Stimulated activated CD8-positive, alpha-beta memory T cell treated with anti-CD3 and anti-CD28 coated beads, Interleukin-4, amount 100 ng/mL, for 4 hours (primary cell): ENCODE measurements at regions not wholly inside any gene's neighbourhood (a gene's known extent, or its start where the extent isn't known, plus 50 kb on each side); places are given as distances from the start of the nearest gene placed in this dataset.

ENCODE experiments used
- DNase-seq, 2 donors: peaks; one replicate each; pipeline ENCODE4 v3.0.0-alpha.2; 2020; ENCODE audit warnings: low read depth in 2 of 2, low spot score in 1 of 2

GRCh38 chr2:144948205-144948855 lies 428.4 kb upstream of the ZEB2 start:
- DNase-seq = no peak

GRCh38 chr2:144947709-144948037 lies 427.8 kb upstream of the ZEB2 start:
- DNase-seq = no peak

DNA sequence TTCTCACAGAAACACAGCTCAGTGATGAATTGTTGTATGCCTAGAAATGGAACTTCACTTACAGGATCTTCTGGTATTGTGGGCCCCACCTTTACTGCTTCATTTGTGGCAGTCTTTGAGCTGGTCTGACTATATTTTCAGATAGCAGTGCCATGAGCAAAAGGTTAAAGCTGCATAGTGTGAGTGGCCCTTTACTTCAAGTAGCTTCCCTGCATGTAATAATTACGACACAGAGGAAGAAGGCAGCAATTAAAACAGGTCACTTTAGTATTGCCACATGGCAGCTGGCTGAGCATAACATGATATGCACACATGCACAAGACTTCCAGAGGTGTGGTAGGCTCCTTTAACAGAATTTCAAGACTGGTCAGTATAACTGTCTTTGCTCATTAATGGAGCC lies 426.3 kb upstream of the ZEB2 start:
- DNase-seq = no peak

GRCh38 chr2:144944546-144945220 lies 424.8 kb upstream of the ZEB2 start:
- no peak for DNase-seq

GRCh38 chr2:144943986-144944385 lies 424.1 kb upstream of the ZEB2 start:
- DNase-seq = no peak

DNA sequence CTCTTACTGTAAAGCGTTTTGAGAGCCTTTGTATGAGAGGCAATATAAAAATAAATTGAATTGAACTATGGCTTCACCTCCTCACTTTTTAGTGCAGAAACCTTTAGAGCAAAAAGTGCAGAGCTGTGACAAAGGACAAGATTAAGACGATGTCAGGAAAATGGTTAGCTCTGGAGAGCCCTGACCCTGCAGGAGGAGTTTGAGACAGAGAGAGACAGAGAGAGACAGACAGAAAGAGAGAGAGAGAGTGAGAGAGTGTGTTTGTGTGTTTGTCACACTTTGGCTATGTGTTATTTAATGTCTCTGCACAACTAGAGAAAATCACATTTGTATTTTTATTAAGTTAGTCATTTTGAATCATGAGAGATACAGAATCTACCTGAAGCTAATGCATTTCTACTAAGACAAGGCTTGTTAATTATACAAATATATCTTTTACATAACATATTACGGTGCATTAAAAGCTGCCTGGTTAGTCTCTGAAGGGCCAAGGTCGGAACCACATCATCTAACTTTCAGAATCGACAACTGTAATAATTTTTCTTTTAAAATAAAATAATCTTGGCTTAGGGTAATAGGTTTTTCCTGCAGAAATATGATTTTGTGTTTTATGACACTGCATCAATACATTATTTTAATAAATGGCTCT lies 423.5 kb upstream of the ZEB2 start:
- no peak for DNase-seq

GRCh38 chr2:144942516-144943256 lies 422.8 kb upstream of the ZEB2 start:
- no peak for DNase-seq

DNA sequence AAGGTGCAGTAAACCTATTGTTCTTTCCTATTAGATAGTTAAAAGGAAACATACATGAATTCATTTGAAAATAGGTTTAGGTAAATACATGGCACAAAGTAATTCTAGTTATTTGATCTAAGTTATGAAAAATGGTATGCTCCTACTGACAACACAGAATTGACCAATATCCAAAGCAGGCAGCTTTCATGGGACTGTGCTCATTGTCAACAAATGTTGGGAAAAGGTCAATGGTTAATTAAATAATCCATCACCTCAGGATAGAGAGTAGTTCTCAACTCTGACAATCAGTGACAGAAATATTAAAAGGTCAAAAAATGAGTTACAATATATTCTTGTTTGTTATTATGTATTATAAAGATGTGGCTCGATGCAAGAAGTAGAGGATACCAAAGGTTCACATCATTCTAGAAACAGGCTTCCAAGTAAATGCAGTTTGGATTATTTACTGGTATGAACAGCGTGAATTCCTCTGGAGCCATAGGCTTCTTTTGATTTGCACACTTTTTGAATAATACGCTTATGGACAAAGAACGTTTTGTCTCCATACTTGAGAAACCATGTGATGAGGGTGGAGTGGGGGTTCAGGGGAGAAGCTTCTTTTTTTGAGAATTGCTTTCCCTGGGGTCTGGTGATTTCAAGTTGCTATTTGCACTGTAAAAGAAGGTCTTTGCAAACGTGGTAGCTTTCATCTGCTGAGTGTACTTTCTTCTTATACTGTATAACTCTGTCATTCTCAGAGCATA lies 422.0 kb upstream of the ZEB2 start:
- DNase-seq = no peak

DNA sequence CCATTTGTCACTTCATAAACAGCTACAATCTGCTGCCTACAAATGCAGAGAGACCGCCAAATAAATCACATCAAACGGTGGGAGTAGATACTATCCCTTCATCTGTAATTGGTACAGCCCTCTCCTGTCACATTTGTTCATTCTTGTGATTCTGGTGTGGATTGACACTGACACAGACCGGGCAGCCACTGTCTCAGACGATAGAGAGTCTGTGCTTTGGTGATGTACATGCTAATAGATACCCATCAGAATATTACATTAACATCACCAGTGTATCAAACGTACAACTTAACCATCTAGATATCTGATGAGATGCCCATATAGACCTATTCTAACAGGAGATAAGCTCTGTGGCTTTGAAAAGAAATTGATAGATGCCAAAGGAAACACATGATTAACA lies 419.7 kb upstream of the ZEB2 start:
- DNase-seq = no peak

GRCh38 chr2:144937910-144938709 lies 418.2 kb upstream of the ZEB2 start:
- DNase-seq = no peak

DNA sequence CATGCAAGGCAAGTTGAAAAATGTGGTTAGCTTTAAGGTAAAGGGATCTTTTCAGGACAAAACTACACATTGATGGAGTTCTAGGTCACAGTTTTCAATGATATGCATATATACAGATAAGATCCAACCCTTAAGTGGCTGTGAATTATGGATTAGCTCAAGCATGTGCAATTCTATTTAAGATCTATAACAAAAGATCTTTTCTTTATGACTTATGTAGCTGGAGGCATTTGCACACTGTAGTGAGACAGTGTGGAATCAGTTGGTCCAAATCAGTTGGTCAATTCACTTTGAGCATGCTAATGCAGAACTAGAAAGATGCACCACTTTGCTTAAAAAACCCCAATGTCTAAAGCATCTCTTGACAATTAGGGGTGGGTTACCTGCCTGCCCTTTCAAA lies 417.1 kb upstream of the ZEB2 start:
- DNase-seq = no peak

- no peak for DNase-seq
Measured at GRCh38 chr2:144936442-144936841, 416.5 kb upstream of the ZEB2 start.

DNA sequence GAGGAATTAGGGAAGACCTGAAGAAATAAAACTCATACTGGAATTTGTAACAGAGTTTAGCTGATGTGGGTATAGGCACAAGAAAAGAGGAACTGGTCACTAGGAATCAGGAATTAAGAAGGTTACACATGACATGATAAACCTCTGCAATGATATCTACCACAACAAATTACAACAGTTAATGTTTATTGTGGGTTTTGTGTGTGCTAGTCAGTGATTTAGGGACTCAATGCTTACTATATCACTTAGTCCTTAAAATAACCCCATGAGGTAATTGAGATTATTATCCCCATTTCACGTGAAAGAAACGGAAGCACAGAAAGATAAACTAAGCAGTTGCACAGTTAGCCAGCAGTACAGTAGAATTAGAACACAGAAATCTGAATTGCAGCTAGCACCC lies 415.8 kb upstream of the ZEB2 start:
- no peak for DNase-seq

GRCh38 chr2:144935191-144935590 lies 415.3 kb upstream of the ZEB2 start:
- no peak for DNase-seq

DNA sequence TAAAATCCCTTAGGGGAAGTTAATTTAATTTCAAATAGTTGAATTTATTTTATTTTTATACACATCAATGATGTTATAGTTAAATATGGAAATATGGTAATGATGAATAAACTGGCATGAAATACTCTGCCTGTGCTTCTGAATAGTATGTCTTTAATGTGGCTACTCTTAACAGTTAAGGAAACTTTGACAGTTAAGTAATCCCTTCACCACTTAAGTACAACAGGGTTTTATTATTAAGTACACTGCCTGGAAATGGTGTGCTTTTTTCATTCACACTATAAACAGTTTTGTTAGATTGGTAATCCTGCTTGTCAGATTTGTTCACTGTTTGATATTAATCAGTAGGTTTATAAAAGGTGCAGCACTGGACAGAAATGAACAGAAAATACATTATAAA lies 412.0 kb upstream of the ZEB2 start:
- no peak for DNase-seq

DNA sequence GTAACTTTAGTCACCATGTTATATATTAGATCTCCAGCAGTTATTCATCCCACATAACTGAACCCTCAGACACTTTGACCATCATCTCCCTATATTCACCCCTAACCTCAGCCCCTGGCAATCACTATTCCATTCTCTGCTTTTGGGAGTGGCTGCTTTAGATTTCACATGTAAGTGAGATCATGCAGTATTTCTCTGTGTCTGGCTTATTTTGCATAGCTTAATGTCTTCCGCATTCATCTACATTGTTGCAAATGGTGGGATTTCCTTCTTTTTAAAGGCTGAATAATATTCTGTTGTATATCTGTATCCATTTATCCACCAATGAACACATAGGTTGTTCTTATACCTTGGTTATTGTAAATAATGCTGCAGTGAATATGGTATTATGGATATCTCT lies 411.6 kb upstream of the ZEB2 start:
- no peak for DNase-seq

DNA sequence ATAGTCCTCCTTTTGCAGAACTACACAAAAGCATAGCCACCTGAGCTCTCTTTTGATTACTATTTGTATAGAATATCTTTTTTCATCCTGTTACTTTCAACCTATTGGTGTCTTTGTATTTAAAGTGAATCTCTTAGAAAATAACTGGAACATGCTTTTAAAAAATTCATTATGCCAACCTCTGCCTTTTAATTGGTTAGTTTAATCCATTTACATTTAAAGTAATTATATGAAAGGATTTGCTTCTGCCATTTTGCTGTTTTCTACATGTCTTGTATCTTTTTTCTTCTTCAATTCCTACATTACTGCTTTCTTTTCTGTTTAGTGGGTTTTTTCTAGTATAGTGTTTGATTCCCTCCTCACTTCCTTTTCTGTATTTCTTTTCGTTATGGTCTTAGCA lies 407.5 kb upstream of the ZEB2 start:
- no peak for DNase-seq

- DNase-seq = no peak
Measured at GRCh38 chr2:144925886-144926285, 406.0 kb upstream of the ZEB2 start.

DNA sequence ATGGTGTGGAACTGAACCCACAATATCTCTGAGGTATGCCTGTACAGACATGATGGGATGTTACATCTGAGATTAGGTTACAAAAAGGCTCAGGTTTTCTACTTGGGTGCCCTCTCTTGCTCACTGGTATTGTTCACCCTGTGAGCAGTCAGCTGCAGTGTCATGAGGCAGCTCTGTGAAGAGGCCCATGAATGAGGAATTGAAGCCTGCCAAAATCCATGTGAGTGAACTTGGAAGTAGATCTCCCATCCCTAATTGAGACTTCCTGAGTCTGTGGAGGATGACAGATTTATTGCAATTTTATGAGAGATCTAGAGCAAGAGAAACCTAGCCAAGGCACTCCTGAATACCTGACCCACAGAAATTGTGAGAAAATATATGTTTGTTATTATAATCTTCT lies 404.9 kb upstream of the ZEB2 start:
- no peak for DNase-seq

- DNase-seq = no peak
Measured at GRCh38 chr2:144922519-144922918, 402.6 kb upstream of the ZEB2 start.
